Transverse colon (tissue), 4 donors: ENCODE measurements at regions not wholly inside any gene's neighbourhood (a gene's known extent, or its start where the extent isn't known, plus 50 kb on each side); places are given as distances from the start of the nearest gene placed in this dataset.

ENCODE experiments used
- DNase-seq: peaks from one replicate; pipeline ENCODE4 v3.0.0-alpha.2; 2019
- H3K27ac ChIP-seq, 4 donors: fragments of 200-600 bp; sonication (generic); 2 replicates each; pipeline ENCODE4 v1.5.1; 2016 to 2018; ENCODE audit warnings: inconsistent platforms in 4 of 4
- H3K27me3 ChIP-seq: fragments of 200-600 bp; sonication (generic); 2 replicates; pipeline ENCODE4 v1.5.1; 2017; ENCODE audit warnings: inconsistent platforms
- H3K36me3 ChIP-seq, 4 donors: fragments of 200-600 bp; sonication (generic); 2 replicates each; pipeline ENCODE4 v1.5.1; 2017 to 2019; ENCODE audit warnings: inconsistent platforms in 4 of 4
- H3K4me1 ChIP-seq, 4 donors: fragments of 200-600 bp; sonication (generic); 2 replicates each; pipeline ENCODE4 v1.5.1; 2017 to 2020; ENCODE audit warnings: inconsistent platforms in 4 of 4
- H3K4me3 ChIP-seq, 4 donors: fragments of 200-600 bp; sonication (generic); 1 replicate in 1 of 4; 2 replicates in 3 of 4; pipeline versions ENCODE4 v1.5.1 to v1.6.1; 2017 to 2019; ENCODE audit warnings: inconsistent platforms in 4 of 4
- H3K9me3 ChIP-seq, 2 donors: fragments of 200-600 bp; sonication (generic); 2 replicates each; pipeline ENCODE4 v1.5.1; 2017 to 2019; ENCODE audit warnings: inconsistent platforms in 2 of 2
- CTCF ChIP-seq, 5 experiments: fragments of 200-600 bp in 3 of 5; fragments of 450-650 bp in 2 of 5; sonication (generic) in 3 of 5; IDR thresholded peaks; 1 replicate in 2 of 5; 2 replicates in 3 of 5; pipeline ENCODE4 v1.5.1; 2016 to 2017; ENCODE audit warnings: antibody characterized with exemption in 5 of 5, inconsistent platforms in 3 of 5, mild to moderate bottlenecking in 2 of 5, moderate library complexity in 1 of 5
- EP300 ChIP-seq: sonication (generic); formaldehyde crosslinking; IDR thresholded peaks from one replicate; pipeline ENCODE4 v1.6.1; 2017; ENCODE audit warnings: antibody characterized with exemption, low read depth
- POLR2A ChIP-seq: fragments of 450-650 bp; IDR thresholded peaks from one replicate; pipeline ENCODE4 v1.6.1; 2016; ENCODE audit warnings: antibody characterized with exemption, mild to moderate bottlenecking, moderate library complexity
- POLR2AphosphoS5 ChIP-seq, 3 donors: sonication (generic); formaldehyde crosslinking; IDR thresholded peaks; one replicate each; pipeline ENCODE4 v1.6.1; 2016; ENCODE audit warnings: antibody characterized with exemption in 3 of 3
- WGBS, 2 donors: methylation state at CpG; one replicate each; pipeline ENCODE4 v1.1.5; 2018; ENCODE audit warnings: low coverage in 1 of 2; 5-methylcytosine and 5-hydroxymethylcytosine counted together
- in situ Hi-C, 4 donors: fragments of 200-750 bp; cut with MboI; loops; one replicate each; pipeline versions ENCODE4 v1.15.0 to v1.15.1; 2017; ENCODE audit warnings: low sequenced_read_pairs in 3 of 4, low pct_ligation_motif_present in 1 of 4, low pct_unique_long_range_greater_than_20kb in 1 of 4
- intact Hi-C: fragments of 100-400 bp; cut with DNase I; formaldehyde crosslinking; loops from one replicate; pipeline ENCODE4 v1.15.1; 2023; ENCODE audit warnings: low total_unique reads

- Histone ChIP-seq H3K4me3 (no peak overlapping the region), H3K36me3 (no peaks in the 10 kb centered on the region), H3K27me3 (no peaks in the 10 kb centered on the region), H3K27ac (no peak overlapping the region), H3K4me1 (no peaks in the 10 kb centered on the region), H3K9me3 (no peaks in the 10 kb centered on the region)
- no peak for DNase-seq
- intact Hi-C loops (no loop called here), in situ Hi-C loops (no loop called here)
- no peak for TF ChIP-seq EP300
- TF ChIP-seq POLR2AphosphoS5 (IDR thresholded peaks at IDR 0.05), result no peak
- TF ChIP-seq CTCF (IDR thresholded peaks at IDR 0.05), result no peak
- no peak for TF ChIP-seq POLR2A
- WGBS, 2 donors, result 93% methylated on average over 2 to 3 of the region's 3 CpGs
Observed at GRCh38 chr3:124529826-124530571, 200.3 kb upstream of the UMPS start.

GRCh38 chr3:124530916-124531315, 199.3 kb upstream of the UMPS start:
- H3K9me3 ChIP-seq, result no peaks in the 10 kb centered on the region
- no peak for DNase-seq
- TF ChIP-seq CTCF (IDR thresholded peaks at IDR 0.05), result no peak
- TF ChIP-seq POLR2AphosphoS5 (IDR thresholded peaks at IDR 0.05), result no peak
- no peak for TF ChIP-seq EP300
- no peak for TF ChIP-seq POLR2A
- no peak overlapping the region for H3K4me3 ChIP-seq
- H3K36me3 ChIP-seq, result no peaks in the 10 kb centered on the region
- intact Hi-C loops (no loop called here), in situ Hi-C loops (no loop called here)
- no peaks in the 10 kb centered on the region for H3K27me3 ChIP-seq
- no peak overlapping the region for H3K27ac ChIP-seq
- H3K4me1 ChIP-seq, result no peaks in the 10 kb centered on the region

- intact Hi-C loops (no loop called here), in situ Hi-C loops (no loop called here)
- H3K4me1 ChIP-seq, result no peaks in the 10 kb centered on the region
- WGBS, 2 donors, result 68% methylated on average over 1 of the region's 1 CpG; no CpG with 5 or more reads in 1 of the 2 donors
- H3K27me3 ChIP-seq, result no peaks in the 10 kb centered on the region
- no peak overlapping the region for H3K27ac ChIP-seq
- no peak overlapping the region for H3K4me3 ChIP-seq
- no peaks in the 10 kb centered on the region for H3K9me3 ChIP-seq
- no peak for DNase-seq
- no peaks in the 10 kb centered on the region for H3K36me3 ChIP-seq
- TF ChIP-seq EP300 (no peak), POLR2AphosphoS5 (IDR thresholded peaks at IDR 0.05) (no peak), POLR2A (no peak), CTCF (IDR thresholded peaks at IDR 0.05) (no peak)
Observed at GRCh38 chr3:124532071-124532470, 198.2 kb upstream of the UMPS start.

- no peaks in the 10 kb centered on the region for H3K9me3 ChIP-seq
- H3K36me3 ChIP-seq, result no peaks in the 10 kb centered on the region
- in situ Hi-C loops, result no loop called here
- TF ChIP-seq CTCF (IDR thresholded peaks at IDR 0.05) (no peak), POLR2AphosphoS5 (IDR thresholded peaks at IDR 0.05) (no peak), POLR2A (no peak), EP300 (no peak)
- DNase-seq, result no peak
- no peak overlapping the region for H3K27ac ChIP-seq
- H3K4me1 ChIP-seq, result no peaks in the 10 kb centered on the region
- WGBS, 2 donors, result 79% methylated on average over 1 of the region's 1 CpG; no CpG with 5 or more reads in 1 of the 2 donors
- intact Hi-C loops, result no loop called here
- no peaks in the 10 kb centered on the region for H3K27me3 ChIP-seq
- H3K4me3 ChIP-seq, result no peak overlapping the region
Observed at GRCh38 chr3:124535306-124535705, 194.9 kb upstream of the UMPS start.
